Vagina (tissue), 2 donors: ENCODE measurements at regions not wholly inside any gene's neighbourhood (a gene's known extent, or its start where the extent isn't known, plus 50 kb on each side); places are given as distances from the start of the nearest gene placed in this dataset.

Experiments used
- POLR2A ChIP-seq, 2 donors: fragments of 450-650 bp; IDR thresholded peaks; one replicate each; pipeline ENCODE4 v1.6.1; 2017; ENCODE audit warnings: antibody characterized with exemption in 2 of 2, mild to moderate bottlenecking in 2 of 2, moderate library complexity in 2 of 2
- POLR2AphosphoS5 ChIP-seq, 2 donors: sonication (generic); formaldehyde crosslinking; IDR thresholded peaks; one replicate each; pipeline ENCODE4 v1.9.0; 2017; ENCODE audit warnings: antibody characterized with exemption in 2 of 2, mild to moderate bottlenecking in 2 of 2, low read depth in 1 of 2; ENCODE audit not compliant: insufficient read depth in 1 of 2
- TF ChIP-seq, protein P1 (sequence below), 3 experiments: fragments of 450-650 bp in 2 of 3; fragments of 200-600 bp in 1 of 3; sonication (generic) in 1 of 3; IDR thresholded peaks; one replicate each; pipeline ENCODE4 v1.5.1; 2017 to 2019; ENCODE audit warnings: antibody characterized with exemption in 3 of 3, mild to moderate bottlenecking in 2 of 3, moderate library complexity in 2 of 3

DNA sequence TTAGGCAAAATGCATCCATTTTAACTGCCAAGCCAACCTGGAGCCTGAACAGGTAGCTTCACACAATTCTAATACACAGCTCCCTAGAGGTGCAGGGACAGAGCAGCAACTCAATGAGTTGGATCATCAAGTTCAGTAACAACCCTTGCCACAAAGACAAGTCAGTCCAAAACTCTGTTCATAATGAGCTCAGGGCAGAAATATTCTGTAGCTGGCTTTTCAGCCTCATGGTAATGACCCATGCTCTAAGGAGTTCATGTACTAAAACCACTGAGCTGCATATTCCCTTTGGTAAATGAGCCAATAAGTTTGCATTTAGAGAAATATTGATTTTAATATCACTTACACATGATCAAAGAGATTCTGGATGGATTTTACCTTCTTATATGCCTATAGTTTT is 316.1 kb downstream of the SEC23A start:
- TF ChIP-seq, protein P1, sequence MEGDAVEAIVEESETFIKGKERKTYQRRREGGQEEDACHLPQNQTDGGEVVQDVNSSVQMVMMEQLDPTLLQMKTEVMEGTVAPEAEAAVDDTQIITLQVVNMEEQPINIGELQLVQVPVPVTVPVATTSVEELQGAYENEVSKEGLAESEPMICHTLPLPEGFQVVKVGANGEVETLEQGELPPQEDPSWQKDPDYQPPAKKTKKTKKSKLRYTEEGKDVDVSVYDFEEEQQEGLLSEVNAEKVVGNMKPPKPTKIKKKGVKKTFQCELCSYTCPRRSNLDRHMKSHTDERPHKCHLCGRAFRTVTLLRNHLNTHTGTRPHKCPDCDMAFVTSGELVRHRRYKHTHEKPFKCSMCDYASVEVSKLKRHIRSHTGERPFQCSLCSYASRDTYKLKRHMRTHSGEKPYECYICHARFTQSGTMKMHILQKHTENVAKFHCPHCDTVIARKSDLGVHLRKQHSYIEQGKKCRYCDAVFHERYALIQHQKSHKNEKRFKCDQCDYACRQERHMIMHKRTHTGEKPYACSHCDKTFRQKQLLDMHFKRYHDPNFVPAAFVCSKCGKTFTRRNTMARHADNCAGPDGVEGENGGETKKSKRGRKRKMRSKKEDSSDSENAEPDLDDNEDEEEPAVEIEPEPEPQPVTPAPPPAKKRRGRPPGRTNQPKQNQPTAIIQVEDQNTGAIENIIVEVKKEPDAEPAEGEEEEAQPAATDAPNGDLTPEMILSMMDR (IDR thresholded peaks at IDR 0.05) = no peak
- TF ChIP-seq POLR2AphosphoS5 (IDR thresholded peaks at IDR 0.05; ENCODE audit: insufficient read depth in 1 of 2, low read depth in 1 of 2) = no peak
- no peak for TF ChIP-seq POLR2A (IDR thresholded peaks at IDR 0.05)
